ENCODE measurements at regions not wholly inside any gene's neighbourhood (a gene's known extent, or its start where the extent isn't known, plus 50 kb on each side); places are given as distances from the start of the nearest gene placed in this dataset.

- TF ChIP-seq POLR2A (IDR thresholded peaks at IDR 0.05) (no peak), CTCF (IDR thresholded peaks at IDR 0.05) (no peak)
Measured at GRCh38 chr6:168223150-168223549, 96.4 kb downstream of the DACT2 start.

Data from heart left ventricle (tissue), 13 donors.